Dedifferentiated amniotic fluid mesenchymal stem cell (primary cell): ENCODE measurements at regions not wholly inside any gene's neighbourhood (a gene's known extent, or its start where the extent isn't known, plus 50 kb on each side); places are given as distances from the start of the nearest gene placed in this dataset.

ENCODE experiments used
- DNase-seq: peaks from one replicate; pipeline ENCODE4 v3.0.0-alpha.2; 2016; ENCODE audit errors: extremely low spot score

GRCh38 chr14:97441740-97442362, 644.7 kb downstream of the VRK1 start:
- no peak for DNase-seq

DNA sequence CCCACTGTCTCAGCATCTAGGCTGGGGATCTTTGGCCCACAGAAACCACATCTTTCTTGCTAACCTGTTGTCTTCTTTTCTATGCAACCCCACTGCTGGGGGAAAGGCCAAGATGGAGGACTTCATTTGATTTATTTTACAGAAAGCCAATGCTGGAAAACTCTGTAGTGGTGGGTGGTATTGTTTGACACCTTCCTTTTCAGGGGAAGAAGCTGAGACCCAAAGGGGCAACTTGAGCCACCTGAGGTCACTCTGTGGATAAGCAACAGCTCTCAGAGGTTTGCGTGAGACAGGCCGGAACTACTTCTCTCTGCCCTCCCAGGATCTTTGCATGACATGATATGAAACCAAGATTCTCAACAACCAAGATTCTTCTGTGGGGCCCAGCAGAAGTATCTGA, 645.2 kb downstream of the VRK1 start:
- no peak for DNase-seq

- no peak for DNase-seq
Measured at GRCh38 chr14:97443412-97443811, 646.2 kb downstream of the VRK1 start.

DNA sequence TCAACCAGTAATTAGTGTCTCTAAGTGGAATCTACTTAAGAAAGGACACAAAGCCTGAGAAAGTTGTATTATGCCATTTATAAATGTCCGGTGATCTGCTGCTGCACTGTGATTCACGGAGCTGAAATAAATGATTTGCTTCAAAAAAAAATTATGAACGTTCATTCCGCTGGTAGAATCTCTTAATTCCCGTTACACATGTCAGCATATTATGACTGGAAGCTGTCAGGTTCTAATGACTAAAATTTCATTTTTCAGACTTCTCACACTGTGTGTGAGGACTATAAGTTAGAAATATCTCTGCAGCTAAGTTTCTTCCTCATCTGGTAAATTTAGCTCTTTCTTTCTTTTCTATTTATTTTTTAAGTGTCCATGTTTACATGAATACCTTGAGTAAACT, 647.1 kb downstream of the VRK1 start:
- no peak for DNase-seq

GRCh38 chr14:97445367-97445766, 648.2 kb downstream of the VRK1 start:
- no peak for DNase-seq

GRCh38 chr14:97446087-97446486, 648.9 kb downstream of the VRK1 start:
- no peak for DNase-seq

- DNase-seq: no peak
Measured at GRCh38 chr14:97452314-97452713, 655.1 kb downstream of the VRK1 start.

GRCh38 chr14:97453991-97454390, 656.8 kb downstream of the VRK1 start:
- no peak for DNase-seq

- DNase-seq: no peak
Measured at GRCh38 chr14:97456462-97456861, 659.3 kb downstream of the VRK1 start.

GRCh38 chr14:97456958-97457357, 659.8 kb downstream of the VRK1 start:
- no peak for DNase-seq

DNA sequence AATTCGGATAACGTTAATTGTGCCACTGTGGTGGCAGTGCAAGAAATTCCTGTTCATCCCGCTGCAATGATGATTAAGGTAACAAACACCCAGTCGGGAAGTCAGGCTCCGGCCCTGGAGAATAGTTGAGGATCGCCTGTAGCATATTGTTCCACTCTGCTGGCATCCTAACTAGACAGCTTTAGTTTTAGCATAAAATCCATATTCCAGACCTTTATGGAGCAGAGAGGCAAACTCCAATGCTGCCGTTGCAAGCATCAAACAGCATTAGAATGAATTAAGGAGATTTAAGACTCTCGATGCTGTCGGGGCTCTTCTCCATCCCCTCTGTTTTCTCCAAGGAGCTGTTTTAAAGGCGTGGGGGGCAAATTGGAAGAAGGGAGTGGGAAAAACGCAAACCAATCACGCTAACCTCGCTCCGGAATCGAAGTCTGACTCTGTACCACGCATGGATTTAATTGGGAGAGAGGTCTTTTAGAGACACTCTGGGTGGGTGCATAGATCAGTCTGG, 660.4 kb downstream of the VRK1 start:
- no peak for DNase-seq

DNA sequence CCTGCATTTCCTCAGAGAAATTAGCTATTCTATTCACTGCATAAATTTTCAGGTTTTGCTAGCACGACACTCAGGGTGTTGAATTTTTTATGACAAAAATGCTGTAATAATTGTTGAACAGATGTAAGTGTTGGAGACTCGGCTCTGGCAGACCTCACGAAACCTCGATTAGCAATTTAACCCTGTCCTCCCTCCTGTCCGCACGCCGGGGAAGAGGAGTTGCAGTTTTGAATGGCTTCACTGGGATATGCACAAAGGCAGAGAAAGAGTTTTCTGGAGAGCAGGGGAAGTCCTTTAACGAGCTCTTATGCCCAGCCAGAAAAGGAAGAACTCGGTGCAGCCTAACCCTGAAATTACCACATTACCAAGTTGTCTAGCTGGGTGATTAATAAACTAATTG, 661.1 kb downstream of the VRK1 start:
- no peak for DNase-seq

- DNase-seq: no peak
Measured at GRCh38 chr14:97458661-97459579, 661.7 kb downstream of the VRK1 start.

- no peak for DNase-seq
Measured at GRCh38 chr14:97462081-97462480, 664.9 kb downstream of the VRK1 start.

- no peak for DNase-seq
Measured at GRCh38 chr14:97468220-97468619, 671.0 kb downstream of the VRK1 start.

GRCh38 chr14:97477353-97477752, 680.2 kb downstream of the VRK1 start:
- DNase-seq: no peak

GRCh38 chr14:97485201-97485600, 688.0 kb downstream of the VRK1 start:
- no peak for DNase-seq

DNA sequence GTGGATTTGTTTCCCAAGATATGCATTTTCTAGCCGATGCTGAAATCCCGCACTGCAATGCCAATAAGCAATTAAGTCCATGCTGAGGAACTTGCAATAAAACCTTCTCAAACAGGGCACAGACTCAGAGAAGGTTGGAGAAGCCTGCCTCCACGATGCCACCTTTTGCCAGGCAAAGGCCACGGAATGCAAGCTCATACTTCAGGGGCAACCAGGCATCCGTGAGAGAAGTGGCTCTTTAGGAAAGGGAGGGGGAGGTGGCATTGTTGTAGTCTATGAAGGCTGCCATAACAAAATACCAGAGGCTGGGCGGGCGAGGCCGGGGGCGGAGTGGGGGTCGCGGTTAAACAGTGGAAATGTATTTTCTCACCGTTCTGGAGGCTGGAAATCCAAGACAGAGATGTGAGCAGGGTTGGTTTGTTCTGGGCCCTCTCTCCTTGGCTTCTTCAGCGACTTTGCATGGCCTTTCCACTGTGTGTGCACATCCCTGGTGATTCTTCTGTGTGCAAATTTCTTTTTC, 689.5 kb downstream of the VRK1 start:
- DNase-seq: no peak

- no peak for DNase-seq
Measured at GRCh38 chr14:97489750-97490149, 692.6 kb downstream of the VRK1 start.

DNA sequence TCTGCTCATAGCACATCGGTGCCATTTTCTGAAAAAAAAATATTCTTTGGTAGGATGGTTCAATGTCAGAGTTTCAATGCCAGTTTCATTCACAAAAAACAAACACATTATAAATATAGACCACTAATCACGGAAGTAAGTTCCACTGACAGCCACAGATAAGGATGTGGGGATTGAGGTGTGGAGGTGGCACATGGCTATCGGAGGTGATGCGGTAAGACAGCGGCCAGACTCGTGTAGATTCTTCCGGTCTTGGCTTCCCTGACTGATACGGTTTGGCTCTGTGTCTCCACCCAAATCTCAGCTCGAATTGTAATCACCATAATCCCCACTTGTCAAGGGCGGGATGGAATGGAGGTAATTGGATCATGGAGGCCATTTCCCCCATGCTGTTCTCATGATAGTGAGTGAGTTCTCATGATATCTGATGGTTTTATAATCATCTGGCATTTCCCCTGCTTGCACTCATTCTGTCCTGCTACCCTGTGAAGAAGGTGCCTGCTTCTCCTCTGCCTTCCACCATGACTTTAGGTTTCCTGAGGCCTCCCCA, 693.4 kb downstream of the VRK1 start:
- no peak for DNase-seq

- no peak for DNase-seq
Measured at GRCh38 chr14:97491697-97492096, 694.5 kb downstream of the VRK1 start.

- DNase-seq: no peak
Measured at GRCh38 chr14:97499790-97500481, 702.8 kb downstream of the VRK1 start.
